Caco-2 (cell line): ENCODE measurements at regions not wholly inside any gene's neighbourhood (a gene's known extent, or its start where the extent isn't known, plus 50 kb on each side); places are given as distances from the start of the nearest gene placed in this dataset.

Source experiments
- BruUV-seq: library from RNA; stranded (reverse); fragments of 400-500 nt; replicated peaks from 2 replicates; lab custom pipeline; 2021; lab: Mats Ljungman, UMichigan
- CTCF ChIA-PET: fragments of 300-600 bp; sonication (Branson Sonifier 250); formaldehyde crosslinking; loops from one replicate; lab custom pipeline; 2022; ENCODE audit warnings: antibody characterized with exemption; lab: Charles Lee
- POLR2A ChIA-PET: fragments of 300-600 bp; sonication (Branson Sonifier 250); formaldehyde crosslinking; loops from one replicate; lab custom pipeline; 2022; ENCODE audit warnings: antibody characterized with exemption; lab: Charles Lee
- DNase-seq, 2 experiments: peaks; one replicate each; pipeline versions ENCODE4 v3.0.0 to v3.0.0-alpha.2; 2020 to 2022
- H3K27me3 ChIP-seq: replicated peaks from 2 replicates; pipeline ENCODE4 v1.6.0; 2011; ENCODE audit warnings: low read length; ENCODE audit not compliant: control insufficient read depth, insufficient read depth
- H3K36me3 ChIP-seq: 2 replicates; pipeline ENCODE4 v1.5.1; 2011; ENCODE audit warnings: low read length; ENCODE audit not compliant: control insufficient read depth, insufficient read depth
- H3K4me1 ChIP-seq: fragments of 250-450 bp; sonication (Bioruptor Pico); 2 replicates; pipeline ENCODE4 v1.5.1; 2020; ENCODE audit warnings: mild to moderate bottlenecking
- H3K4me3 ChIP-seq: 2 replicates; pipeline ENCODE4 v1.5.1; 2011; ENCODE audit warnings: low read depth, mild to moderate bottlenecking, control low read depth, low read length
- H3K9me3 ChIP-seq: fragments of 250-450 bp; sonication (Bioruptor Pico); 2 replicates; pipeline ENCODE4 v1.5.1; 2020; ENCODE audit warnings: mild to moderate bottlenecking, moderate library complexity
- H3K27ac Mint-ChIP-seq: one replicate; pipeline ENCODE4 v1.8.0; 2022; ENCODE audit warnings: mixed read lengths; ENCODE audit not compliant: unreplicated experiment
- H3K27me3 Mint-ChIP-seq: one replicate; pipeline ENCODE4 v1.8.0; 2022; ENCODE audit warnings: mixed read lengths; ENCODE audit not compliant: insufficient read depth, unreplicated experiment
- H3K36me3 Mint-ChIP-seq: one replicate; pipeline ENCODE4 v1.8.0; 2022; ENCODE audit warnings: mild to moderate bottlenecking, mixed read lengths; ENCODE audit not compliant: insufficient read depth, unreplicated experiment
- H3K4me1 Mint-ChIP-seq: one replicate; pipeline ENCODE4 v1.8.0; 2022; ENCODE audit warnings: low read depth, mixed read lengths; ENCODE audit not compliant: unreplicated experiment
- H3K4me3 Mint-ChIP-seq: one replicate; pipeline ENCODE4 v1.8.0; 2022; ENCODE audit warnings: mild to moderate bottlenecking, moderate library complexity, mixed read lengths; ENCODE audit not compliant: unreplicated experiment
- H3K9me3 Mint-ChIP-seq: one replicate; pipeline ENCODE4 v1.8.0; 2022; ENCODE audit warnings: mixed read lengths; ENCODE audit not compliant: unreplicated experiment
- intact Hi-C: fragments of 100-400 bp; cut with micrococcal nuclease; formaldehyde crosslinking; loops from one replicate; pipeline ENCODE4 v1.10.0; 2022; ENCODE audit not compliant: unreplicated experiment
- TF ChIP-seq, protein P1 (sequence below), 2 experiments: fragments of 200-600 bp in 1 of 2; IDR thresholded peaks; 1 replicate in 1 of 2; 2 replicates in 1 of 2; pipeline versions ENCODE4 v1.5.1 to v1.8.0; 2011 to 2022; ENCODE audit warnings: antibody characterized with exemption in 1 of 2, control low read depth in 1 of 2, inconsistent platforms in 1 of 2, low read depth in 1 of 2, low read length in 1 of 2, mild to moderate bottlenecking in 1 of 2, moderate library complexity in 1 of 2; ENCODE audit not compliant: insufficient read depth in 1 of 2, severe bottlenecking in 1 of 2, unreplicated experiment in 1 of 2

DNA sequence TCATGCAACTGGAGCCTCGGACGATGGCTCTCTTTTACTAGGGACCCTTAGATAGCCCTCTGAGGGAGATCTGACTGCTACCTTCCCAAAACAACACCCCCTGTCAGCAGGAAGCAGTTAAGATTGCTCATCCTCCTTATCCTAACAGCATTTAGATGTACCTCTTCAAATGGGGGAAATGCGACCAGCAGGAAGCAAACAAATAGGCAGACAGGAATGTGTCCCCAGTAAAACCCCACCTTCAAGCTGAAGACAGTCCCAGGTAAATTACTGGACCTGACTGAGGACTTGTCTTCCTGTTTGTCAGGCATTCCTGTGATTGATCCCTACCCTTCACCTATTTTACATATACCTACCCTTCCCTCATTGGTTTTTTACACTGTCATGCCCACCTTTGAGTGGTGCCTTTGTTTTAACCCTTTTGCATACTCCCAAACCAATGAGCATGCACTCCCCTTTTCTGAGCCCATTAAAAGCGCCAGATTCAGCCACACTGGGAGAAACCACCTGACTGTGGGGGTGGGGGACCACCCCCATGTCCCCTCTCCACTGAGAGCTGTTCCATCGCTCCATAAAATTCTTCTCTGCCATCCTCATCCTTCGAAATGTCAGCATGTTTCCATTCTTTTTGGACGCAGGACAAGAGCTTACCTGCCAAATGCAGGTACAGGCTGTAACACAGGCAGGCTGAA lies 954.0 kb upstream of the CDH6 start:
- no peak for DNase-seq
- peaks cover 17% of the 10 kb centered on the region; the same call in 1 of the 2 replicates for H3K4me1 ChIP-seq
- no peaks in the 10 kb centered on the region for H3K27me3 ChIP-seq
- intact Hi-C loops, result no loop called here
- no peak overlapping the region for H3K4me3 Mint-ChIP-seq
- peaks cover 11% of the 10 kb centered on the region for H3K9me3 ChIP-seq
- peaks cover 7% of the 10 kb centered on the region for H3K4me1 Mint-ChIP-seq
- BruUV-seq, result no TSS peak
- CTCF ChIA-PET, result no interaction called here
- POLR2A ChIA-PET, result no interaction called here
- H3K9me3 Mint-ChIP-seq, result peaks cover 8% of the 10 kb centered on the region
- H3K36me3 Mint-ChIP-seq, result no peaks in the 10 kb centered on the region
- TF ChIP-seq, protein P1, sequence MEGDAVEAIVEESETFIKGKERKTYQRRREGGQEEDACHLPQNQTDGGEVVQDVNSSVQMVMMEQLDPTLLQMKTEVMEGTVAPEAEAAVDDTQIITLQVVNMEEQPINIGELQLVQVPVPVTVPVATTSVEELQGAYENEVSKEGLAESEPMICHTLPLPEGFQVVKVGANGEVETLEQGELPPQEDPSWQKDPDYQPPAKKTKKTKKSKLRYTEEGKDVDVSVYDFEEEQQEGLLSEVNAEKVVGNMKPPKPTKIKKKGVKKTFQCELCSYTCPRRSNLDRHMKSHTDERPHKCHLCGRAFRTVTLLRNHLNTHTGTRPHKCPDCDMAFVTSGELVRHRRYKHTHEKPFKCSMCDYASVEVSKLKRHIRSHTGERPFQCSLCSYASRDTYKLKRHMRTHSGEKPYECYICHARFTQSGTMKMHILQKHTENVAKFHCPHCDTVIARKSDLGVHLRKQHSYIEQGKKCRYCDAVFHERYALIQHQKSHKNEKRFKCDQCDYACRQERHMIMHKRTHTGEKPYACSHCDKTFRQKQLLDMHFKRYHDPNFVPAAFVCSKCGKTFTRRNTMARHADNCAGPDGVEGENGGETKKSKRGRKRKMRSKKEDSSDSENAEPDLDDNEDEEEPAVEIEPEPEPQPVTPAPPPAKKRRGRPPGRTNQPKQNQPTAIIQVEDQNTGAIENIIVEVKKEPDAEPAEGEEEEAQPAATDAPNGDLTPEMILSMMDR (IDR thresholded peaks at IDR 0.05; ENCODE audit: insufficient read depth in 1 of 2, low read depth in 1 of 2, low read length in 1 of 2, severe bottlenecking in 1 of 2, unreplicated experiment in 1 of 2), result no peak
- no peak overlapping the region for H3K4me3 ChIP-seq
- no peaks in the 10 kb centered on the region for H3K27me3 Mint-ChIP-seq
- H3K36me3 ChIP-seq, result no peaks in the 10 kb centered on the region
- peak overlapping the region; percentile 61 for H3K27ac Mint-ChIP-seq

DNA sequence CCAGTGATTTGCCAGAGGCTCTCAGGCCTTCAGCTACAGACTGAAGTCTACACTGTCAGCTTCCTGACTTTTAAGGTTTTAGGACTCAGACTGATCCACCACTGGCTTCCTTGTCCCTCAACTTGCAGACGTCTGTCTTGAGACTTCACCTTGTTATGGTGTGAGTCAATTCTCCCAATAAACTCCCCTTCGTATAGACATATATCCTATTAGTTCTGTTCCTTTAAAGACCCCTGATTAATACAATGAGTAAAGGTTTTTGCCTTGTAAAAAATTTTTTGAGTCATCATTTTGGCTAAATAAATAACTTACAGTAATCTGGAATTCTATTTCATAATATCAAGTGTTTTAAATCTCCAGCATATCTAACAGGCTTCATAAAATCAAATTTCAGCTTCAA lies 956.3 kb upstream of the CDH6 start:
- H3K9me3 ChIP-seq, result peaks cover 13% of the 10 kb centered on the region
- peaks cover 6% of the 10 kb centered on the region for H3K4me1 Mint-ChIP-seq
- no peak overlapping the region for H3K4me3 ChIP-seq
- no peaks in the 10 kb centered on the region for H3K27me3 ChIP-seq
- no peak overlapping the region for H3K4me3 Mint-ChIP-seq
- POLR2A ChIA-PET, result no interaction called here
- no peaks in the 10 kb centered on the region for H3K27me3 Mint-ChIP-seq
- CTCF ChIA-PET, result no interaction called here
- H3K36me3 Mint-ChIP-seq, result no peaks in the 10 kb centered on the region
- TF ChIP-seq, protein P1 (IDR thresholded peaks at IDR 0.05; ENCODE audit: insufficient read depth in 1 of 2, low read depth in 1 of 2, low read length in 1 of 2, severe bottlenecking in 1 of 2, unreplicated experiment in 1 of 2), result no peak
- peaks cover 20% of the 10 kb centered on the region; the same call in 1 of the 2 replicates for H3K4me1 ChIP-seq
- intact Hi-C loops, result no loop called here
- H3K9me3 Mint-ChIP-seq, result peaks cover 14% of the 10 kb centered on the region
- DNase-seq, result no peak
- no TSS peak for BruUV-seq
- H3K27ac Mint-ChIP-seq, result no peak overlapping the region
- H3K36me3 ChIP-seq, result no peaks in the 10 kb centered on the region

DNA sequence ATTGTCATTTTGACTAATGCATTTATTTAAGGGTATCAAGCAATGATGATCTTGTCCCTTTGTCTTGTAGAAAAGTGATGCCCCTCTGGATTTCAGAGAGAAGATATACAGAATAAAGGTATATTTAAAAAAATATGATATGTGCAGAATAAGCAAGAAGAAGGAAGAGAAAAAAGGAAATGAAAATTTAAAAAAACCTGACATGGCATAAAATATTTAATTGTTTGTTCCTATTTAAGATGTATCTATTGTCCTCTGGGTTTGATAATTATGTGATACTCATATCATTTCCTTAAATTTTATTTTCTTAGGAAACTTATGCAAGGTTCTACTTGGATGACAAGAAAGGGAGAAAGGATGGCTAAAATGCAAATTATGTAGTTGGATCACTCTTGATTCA lies 983.7 kb upstream of the CDH6 start:
- BruUV-seq, result no TSS peak
- no peak overlapping the region for H3K4me3 Mint-ChIP-seq
- Histone ChIP-seq H3K9me3 (no peaks in the 10 kb centered on the region), H3K36me3 (no peaks in the 10 kb centered on the region), H3K4me1 (no peaks in the 10 kb centered on the region), H3K4me3 (no peak overlapping the region), H3K27me3 (no peaks in the 10 kb centered on the region)
- TF ChIP-seq, protein P1 (IDR thresholded peaks at IDR 0.05; ENCODE audit: insufficient read depth in 1 of 2, low read depth in 1 of 2, low read length in 1 of 2, severe bottlenecking in 1 of 2, unreplicated experiment in 1 of 2), result no peak
- peaks cover 19% of the 10 kb centered on the region for H3K9me3 Mint-ChIP-seq
- no peaks in the 10 kb centered on the region for H3K27me3 Mint-ChIP-seq
- intact Hi-C loops, result no loop called here
- ChIA-PET POLR2A (no interaction called here), CTCF (no interaction called here)
- H3K27ac Mint-ChIP-seq, result no peak overlapping the region
- no peaks in the 10 kb centered on the region for H3K36me3 Mint-ChIP-seq
- no peak for DNase-seq
- no peaks in the 10 kb centered on the region for H3K4me1 Mint-ChIP-seq
